Posterior vena cava (tissue), 2 donors: ENCODE measurements at regions not wholly inside any gene's neighbourhood (a gene's known extent, or its start where the extent isn't known, plus 50 kb on each side); places are given as distances from the start of the nearest gene placed in this dataset.

Source experiments
- DNase-seq: peaks from one replicate; pipeline ENCODE4 v3.0.0-alpha.2; 2020; ENCODE audit warnings: low spot score
- intact Hi-C, 2 donors: fragments of 100-400 bp; cut with DNase I; formaldehyde crosslinking; loops; one replicate each; pipeline versions ENCODE4 v1.14.1 to v1.14.2; 2022 to 2023
- donor health status: DM: yes; HTN: yes; CAD: no.
- donor health status: DM: yes; HTN: yes; CAD: no.

- intact Hi-C loops = no loop called here
- no peak for DNase-seq
Observed at GRCh38 chr13:31032528-31033113, 100.2 kb downstream of the TEX26 start.

GRCh38 chr13:31031482-31031881 is 99.0 kb downstream of the TEX26 start:
- DNase-seq = no peak
- intact Hi-C loops = no loop called here

- intact Hi-C loops = no loop called here
Observed at GRCh38 chr13:31029102-31029501, 96.6 kb downstream of the TEX26 start.

GRCh38 chr13:31027136-31027535 is 94.7 kb downstream of the TEX26 start:
- intact Hi-C loops = no loop called here
- no peak for DNase-seq

More at GRCh38 chr13:31029102-31029501, 96.6 kb downstream of the TEX26 start:
- DNase-seq = no peak
